Ovary (tissue), 3 donors: ENCODE measurements at regions not wholly inside any gene's neighbourhood (a gene's known extent, or its start where the extent isn't known, plus 50 kb on each side); places are given as distances from the start of the nearest gene placed in this dataset.

Experiments
- EP300 ChIP-seq: sonication (generic); formaldehyde crosslinking; IDR thresholded peaks from one replicate; pipeline ENCODE4 v1.6.1; 2017; ENCODE audit warnings: antibody characterized with exemption
- POLR2A ChIP-seq: fragments of 450-650 bp; IDR thresholded peaks from one replicate; pipeline ENCODE4 v1.6.1; 2017; ENCODE audit warnings: antibody characterized with exemption, mild to moderate bottlenecking, moderate library complexity
- TF ChIP-seq, protein P1 (sequence below), 3 donors: fragments of 450-650 bp in 2 of 3; fragments of 200-600 bp in 1 of 3; IDR thresholded peaks; one replicate each; pipeline versions ENCODE4 v1.5.1 to v1.8.0; 2016 to 2022; ENCODE audit warnings: antibody characterized with exemption in 3 of 3, mild to moderate bottlenecking in 1 of 3
- donor health status: DM: no; HTN: no; CAD: no.

DNA sequence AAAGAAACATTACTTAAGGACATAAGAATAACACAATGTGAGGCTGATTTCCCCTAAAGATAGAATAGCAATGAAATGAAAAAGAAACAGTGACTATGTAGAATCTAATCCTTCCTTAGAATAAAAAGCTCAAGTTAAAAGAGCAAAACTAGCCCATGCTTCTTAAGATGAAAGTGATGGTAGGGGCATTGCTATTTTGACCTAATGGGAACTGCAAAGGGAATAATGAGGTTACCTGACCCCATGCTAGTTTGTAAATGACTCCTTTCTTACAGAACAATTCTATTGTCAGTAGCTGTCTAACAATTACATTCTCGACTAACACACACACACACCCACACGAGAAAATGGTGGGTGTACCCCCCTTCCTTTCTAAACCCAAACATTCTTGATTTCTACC is 575.8 kb downstream of the CSNK1G3 start:
- TF ChIP-seq, protein P1, sequence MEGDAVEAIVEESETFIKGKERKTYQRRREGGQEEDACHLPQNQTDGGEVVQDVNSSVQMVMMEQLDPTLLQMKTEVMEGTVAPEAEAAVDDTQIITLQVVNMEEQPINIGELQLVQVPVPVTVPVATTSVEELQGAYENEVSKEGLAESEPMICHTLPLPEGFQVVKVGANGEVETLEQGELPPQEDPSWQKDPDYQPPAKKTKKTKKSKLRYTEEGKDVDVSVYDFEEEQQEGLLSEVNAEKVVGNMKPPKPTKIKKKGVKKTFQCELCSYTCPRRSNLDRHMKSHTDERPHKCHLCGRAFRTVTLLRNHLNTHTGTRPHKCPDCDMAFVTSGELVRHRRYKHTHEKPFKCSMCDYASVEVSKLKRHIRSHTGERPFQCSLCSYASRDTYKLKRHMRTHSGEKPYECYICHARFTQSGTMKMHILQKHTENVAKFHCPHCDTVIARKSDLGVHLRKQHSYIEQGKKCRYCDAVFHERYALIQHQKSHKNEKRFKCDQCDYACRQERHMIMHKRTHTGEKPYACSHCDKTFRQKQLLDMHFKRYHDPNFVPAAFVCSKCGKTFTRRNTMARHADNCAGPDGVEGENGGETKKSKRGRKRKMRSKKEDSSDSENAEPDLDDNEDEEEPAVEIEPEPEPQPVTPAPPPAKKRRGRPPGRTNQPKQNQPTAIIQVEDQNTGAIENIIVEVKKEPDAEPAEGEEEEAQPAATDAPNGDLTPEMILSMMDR (IDR thresholded peaks at IDR 0.05) = no peak
- TF ChIP-seq EP300 (no peak), POLR2A (no peak)
